ELR (cell line): ENCODE measurements at regions not wholly inside any gene's neighbourhood (a gene's known extent, or its start where the extent isn't known, plus 50 kb on each side); places are given as distances from the start of the nearest gene placed in this dataset.

Experiments used
- DNase-seq: peaks from one replicate; pipeline ENCODE4 v3.0.0-alpha.2; 2015; ENCODE audit warnings: low read depth

DNA sequence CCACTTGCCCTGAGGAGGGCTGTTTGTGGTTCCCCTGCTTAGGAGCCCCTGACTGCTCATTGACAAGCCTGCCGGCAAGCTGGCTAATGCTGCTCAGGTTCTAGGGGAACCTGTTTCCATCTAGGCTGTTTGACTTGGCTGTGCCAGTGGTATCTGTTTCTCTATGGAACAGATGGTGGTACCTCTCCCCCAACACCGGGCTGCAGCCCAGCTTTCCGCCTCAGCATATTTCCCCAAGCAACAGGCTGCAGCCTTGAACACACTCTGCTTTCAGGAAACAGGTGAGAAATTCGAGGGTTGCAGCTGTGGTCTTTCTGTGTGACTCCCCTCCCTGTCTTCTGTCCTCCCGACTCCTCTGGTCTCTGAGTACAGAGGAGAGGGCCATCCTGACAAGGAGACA, 132.3 kb downstream of the TMEM132E start:
- no peak for DNase-seq

DNA sequence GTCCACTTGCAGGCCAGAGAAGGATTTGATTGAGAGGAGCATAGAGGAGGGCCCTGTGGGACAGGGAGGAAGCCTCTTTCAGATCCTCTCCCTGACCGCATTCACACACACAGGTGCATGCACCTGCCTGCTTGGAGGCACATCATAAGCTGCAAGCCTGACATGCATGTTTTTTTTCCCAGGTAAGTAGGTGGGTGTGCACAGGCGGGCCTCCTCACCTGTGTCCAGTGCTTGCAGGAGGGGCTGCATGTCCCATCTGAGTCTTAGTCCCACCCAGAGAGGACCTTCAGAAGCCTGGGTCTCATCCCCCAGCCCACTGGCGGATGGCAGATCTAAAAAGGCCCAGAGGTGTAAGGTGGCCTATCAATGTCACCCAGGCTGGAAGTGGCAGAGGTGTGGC, 130.8 kb downstream of the TMEM132E start:
- DNase-seq = no peak

DNA sequence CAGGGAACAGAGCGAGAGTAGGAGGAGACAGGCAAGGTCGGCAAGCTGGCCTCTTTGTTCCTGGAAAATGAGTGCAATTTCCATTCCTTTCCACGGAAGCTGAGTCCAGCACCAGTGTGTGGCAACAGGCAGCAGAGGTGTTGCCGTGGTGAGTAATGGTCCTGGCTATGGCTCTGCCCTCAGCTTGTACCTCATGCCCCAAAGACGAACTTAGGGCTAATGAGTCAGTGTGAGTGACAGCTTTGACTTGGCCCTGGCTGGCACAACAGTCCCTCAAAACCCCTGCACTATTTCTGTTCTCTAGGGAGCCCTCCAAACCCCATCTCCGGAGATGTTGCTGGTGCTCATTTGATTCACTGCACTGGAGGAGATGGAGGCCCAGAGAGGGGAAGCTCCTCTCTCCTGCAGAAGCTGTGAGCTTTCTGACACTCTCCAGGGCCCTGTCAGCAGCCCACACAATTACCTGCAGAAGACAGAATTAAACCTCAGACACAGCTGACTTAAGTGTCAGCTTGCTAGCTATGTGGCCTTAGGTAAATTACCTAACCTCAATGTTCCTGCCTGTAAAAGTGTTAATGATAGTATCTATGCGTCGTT, 129.9 kb downstream of the TMEM132E start:
- DNase-seq = no peak

- DNase-seq = peak; percentile 24
Measured at GRCh38 chr17:34706029-34706428, 126.6 kb downstream of the TMEM132E start.

- peak; percentile 42 for DNase-seq
Measured at GRCh38 chr17:34703533-34703932, 124.2 kb downstream of the TMEM132E start.

- DNase-seq = no peak
Measured at GRCh38 chr17:34699181-34699580, 119.8 kb downstream of the TMEM132E start.

DNA sequence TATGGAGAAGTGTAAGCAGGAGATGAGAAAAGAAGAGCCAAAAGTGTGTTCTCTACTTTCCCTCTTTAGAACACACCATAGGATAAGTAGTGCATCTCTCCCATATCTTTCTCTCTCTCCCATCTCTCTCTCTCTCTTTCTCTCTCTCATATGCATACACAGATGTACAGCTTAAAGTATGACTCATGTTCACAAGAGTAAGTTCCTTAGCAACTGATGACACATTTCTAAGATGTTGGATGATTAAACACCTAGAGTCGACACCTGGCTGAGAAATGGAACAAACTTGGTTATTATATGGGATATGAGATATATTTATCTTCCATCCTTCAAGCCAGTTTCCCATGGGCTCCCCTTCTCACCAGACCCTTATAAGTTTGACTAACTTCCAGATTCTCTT, 113.5 kb downstream of the TMEM132E start:
- peak; percentile 5 for DNase-seq
